ENCODE measurements at regions not wholly inside any gene's neighbourhood (a gene's known extent, or its start where the extent isn't known, plus 50 kb on each side); places are given as distances from the start of the nearest gene placed in this dataset.

DNA sequence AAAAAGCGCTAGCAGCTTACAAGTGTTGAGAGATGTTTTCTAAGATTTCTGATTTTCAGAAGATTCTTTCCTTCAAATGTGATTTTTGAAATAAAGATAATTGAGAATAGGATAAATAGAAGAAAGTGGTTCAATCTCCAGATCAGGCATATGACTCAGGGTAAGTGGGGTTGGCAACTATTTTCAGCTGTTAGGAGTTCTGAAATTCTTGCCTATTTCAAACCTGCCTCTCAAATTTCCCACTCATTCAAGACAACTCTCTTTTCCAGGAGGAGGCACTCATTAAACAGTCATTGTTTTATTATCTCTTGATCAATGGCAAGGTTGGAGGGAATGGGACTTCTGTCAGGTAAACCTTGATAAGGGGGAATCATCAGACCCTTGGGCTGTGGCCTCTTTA is 138.9 kb downstream of the HNMT start:
- intact Hi-C loops (cut with DNase I; ENCODE audit: low total_unique reads) = no loop called here
- TF ChIP-seq, protein P1, sequence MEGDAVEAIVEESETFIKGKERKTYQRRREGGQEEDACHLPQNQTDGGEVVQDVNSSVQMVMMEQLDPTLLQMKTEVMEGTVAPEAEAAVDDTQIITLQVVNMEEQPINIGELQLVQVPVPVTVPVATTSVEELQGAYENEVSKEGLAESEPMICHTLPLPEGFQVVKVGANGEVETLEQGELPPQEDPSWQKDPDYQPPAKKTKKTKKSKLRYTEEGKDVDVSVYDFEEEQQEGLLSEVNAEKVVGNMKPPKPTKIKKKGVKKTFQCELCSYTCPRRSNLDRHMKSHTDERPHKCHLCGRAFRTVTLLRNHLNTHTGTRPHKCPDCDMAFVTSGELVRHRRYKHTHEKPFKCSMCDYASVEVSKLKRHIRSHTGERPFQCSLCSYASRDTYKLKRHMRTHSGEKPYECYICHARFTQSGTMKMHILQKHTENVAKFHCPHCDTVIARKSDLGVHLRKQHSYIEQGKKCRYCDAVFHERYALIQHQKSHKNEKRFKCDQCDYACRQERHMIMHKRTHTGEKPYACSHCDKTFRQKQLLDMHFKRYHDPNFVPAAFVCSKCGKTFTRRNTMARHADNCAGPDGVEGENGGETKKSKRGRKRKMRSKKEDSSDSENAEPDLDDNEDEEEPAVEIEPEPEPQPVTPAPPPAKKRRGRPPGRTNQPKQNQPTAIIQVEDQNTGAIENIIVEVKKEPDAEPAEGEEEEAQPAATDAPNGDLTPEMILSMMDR (IDR thresholded peaks at IDR 0.05) = no peak
- TF ChIP-seq POLR2A (IDR thresholded peaks at IDR 0.05) = no peak
- H3K4me3 ChIP-seq (ENCODE audit: low read depth, poor library complexity, severe bottlenecking) = no peak overlapping the region
- no peak for DNase-seq (ENCODE audit: low spot score in 2 of 2)
- WGBS, 2 donors = 90 to 97% methylated on average over 1 of the region's 1 CpG

DNA sequence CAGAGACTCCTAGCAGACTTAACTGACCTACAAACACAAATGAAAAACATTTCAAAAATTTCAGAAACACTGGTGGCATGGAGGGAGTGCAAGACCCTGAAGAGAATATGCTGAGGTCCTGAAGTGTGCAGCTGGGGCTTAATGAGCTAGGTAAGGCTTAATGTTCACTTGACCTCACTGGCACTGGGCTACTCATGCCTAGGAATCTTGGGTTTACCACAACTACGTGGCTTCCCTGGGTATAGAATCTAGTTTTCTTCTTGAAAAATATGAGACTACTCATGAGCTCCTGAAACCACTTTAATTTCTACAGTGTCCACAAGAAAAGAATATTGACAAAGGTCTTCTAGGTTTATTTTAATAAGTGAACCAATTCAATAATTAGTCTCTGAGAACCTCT is 139.8 kb downstream of the HNMT start:
- no peak for DNase-seq (ENCODE audit: low spot score in 2 of 2)
- no peak for TF ChIP-seq POLR2A (IDR thresholded peaks at IDR 0.05)
- TF ChIP-seq, protein P1 (IDR thresholded peaks at IDR 0.05) = no peak
- intact Hi-C loops (cut with DNase I; ENCODE audit: low total_unique reads) = no loop called here
- 85 to 90% methylated on average over 1 of the region's 1 CpG for WGBS, 2 donors
- no peak overlapping the region for H3K4me3 ChIP-seq (ENCODE audit: low read depth, poor library complexity, severe bottlenecking)

DNA sequence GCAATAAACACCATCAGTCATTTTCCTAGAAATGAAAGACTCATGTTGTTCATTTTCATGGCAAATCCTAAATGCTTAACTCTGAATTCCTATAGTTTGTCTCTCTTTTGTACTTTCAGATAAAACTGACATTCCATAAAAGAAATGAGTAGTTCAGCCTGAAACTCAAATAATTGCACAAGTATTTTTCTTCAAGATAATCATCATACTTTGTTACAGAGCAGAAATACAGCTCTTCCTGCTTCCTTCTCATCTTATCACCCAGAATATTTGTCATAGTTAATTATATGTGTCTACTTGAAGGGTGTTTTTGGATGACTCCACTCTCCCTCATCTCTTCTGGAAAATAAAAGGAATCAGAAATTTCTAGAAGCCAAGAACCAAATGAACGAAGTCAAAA is 141.1 kb downstream of the HNMT start:
- 69 to 73% methylated on average over 1 of the region's 1 CpG for WGBS, 2 donors
- TF ChIP-seq POLR2A (IDR thresholded peaks at IDR 0.05) = no peak
- TF ChIP-seq, protein P1 (IDR thresholded peaks at IDR 0.05) = no peak
- intact Hi-C loops (cut with DNase I; ENCODE audit: low total_unique reads) = no loop called here

DNA sequence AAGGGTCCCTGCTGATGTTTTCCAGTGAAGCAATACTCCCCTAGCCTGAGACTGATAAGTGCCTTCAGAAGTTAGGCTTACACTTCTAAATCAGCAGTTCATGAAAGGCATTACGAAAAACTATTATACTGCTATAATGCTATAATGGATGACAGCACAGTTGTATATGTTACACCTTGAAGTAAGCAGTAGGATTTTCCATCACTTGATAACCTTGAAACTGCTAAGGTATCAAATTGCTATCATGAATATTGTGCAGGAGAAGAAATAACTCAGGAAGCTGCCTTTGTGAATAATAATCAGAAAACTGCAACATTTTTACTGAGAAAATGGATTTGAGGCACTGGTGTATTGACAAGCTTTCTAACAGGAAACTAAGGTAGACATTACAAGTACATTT is 142.3 kb downstream of the HNMT start:
- WGBS, 2 donors = 32 to 46% methylated on average over 1 of the region's 1 CpG
- DNase-seq (ENCODE audit: low spot score in 2 of 2) = no peak
- H3K4me3 ChIP-seq (ENCODE audit: low read depth, poor library complexity, severe bottlenecking) = no peak overlapping the region
- intact Hi-C loops (cut with DNase I; ENCODE audit: low total_unique reads) = no loop called here
- TF ChIP-seq POLR2A (IDR thresholded peaks at IDR 0.05) = no peak
- TF ChIP-seq, protein P1 (IDR thresholded peaks at IDR 0.05) = no peak

More for the DNA sequence above, 141.1 kb downstream of the HNMT start:
- no peak overlapping the region for H3K4me3 ChIP-seq (ENCODE audit: low read depth, poor library complexity, severe bottlenecking)
- no peak for DNase-seq (ENCODE audit: low spot score in 2 of 2)

DNA sequence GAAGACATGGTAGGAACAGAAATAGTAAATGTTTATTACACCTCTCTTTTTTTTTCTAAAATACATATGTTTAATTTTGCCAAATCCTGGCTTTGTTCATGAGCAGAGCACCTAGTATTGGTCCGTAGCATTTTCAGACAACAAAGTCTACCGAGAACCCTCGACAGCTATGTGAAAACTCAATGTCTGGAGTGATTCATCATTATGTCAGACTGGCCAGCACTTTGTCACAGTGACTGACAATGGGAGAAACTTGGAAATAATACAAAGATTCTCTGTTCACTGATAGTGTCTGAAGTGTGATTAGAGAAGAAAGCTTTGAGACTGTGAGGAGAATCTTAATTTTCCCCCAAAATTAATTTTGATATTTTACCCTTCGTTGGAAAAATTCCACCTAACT is 143.0 kb downstream of the HNMT start:
- TF ChIP-seq POLR2A (IDR thresholded peaks at IDR 0.05) = no peak
- intact Hi-C loops (cut with DNase I; ENCODE audit: low total_unique reads) = no loop called here
- no peak overlapping the region for H3K4me3 ChIP-seq (ENCODE audit: low read depth, poor library complexity, severe bottlenecking)
- DNase-seq (ENCODE audit: low spot score in 2 of 2) = no peak
- WGBS, 2 donors = 70 to 75% methylated on average over 4 of the region's 4 CpGs

DNA sequence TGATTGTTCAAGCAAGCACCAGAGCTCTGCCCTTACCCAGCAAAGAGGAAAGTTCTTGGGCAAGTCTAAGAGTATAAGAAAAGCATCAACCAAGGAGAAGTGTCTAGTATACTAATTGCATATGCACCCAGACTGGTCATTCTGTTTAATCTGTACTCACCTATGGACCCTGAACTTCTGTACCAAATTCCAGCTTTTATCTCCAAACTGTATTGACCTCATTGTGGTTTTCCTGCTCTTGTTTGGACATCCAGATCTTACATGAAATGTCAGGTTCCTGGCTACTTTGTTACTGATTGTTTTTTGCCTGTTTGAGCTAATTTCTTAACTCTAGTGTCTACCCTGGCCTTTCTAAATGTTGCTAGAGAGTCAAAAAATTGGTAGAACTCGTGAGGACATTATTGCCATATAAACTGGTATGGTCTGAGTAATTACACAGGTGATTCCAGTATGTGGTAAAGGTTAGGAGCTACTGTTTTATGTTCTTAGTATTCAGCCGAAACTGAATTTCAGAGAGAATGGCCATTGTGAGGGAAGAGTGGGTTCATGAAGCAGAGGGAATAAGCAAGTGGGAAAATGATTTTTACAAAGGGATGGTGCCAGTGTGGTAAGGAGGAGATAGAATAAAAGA is 146.3 kb downstream of the HNMT start:
- 80 to 85% methylated on average over 2 of the region's 2 CpGs for WGBS, 2 donors
- no peak overlapping the region for H3K4me3 ChIP-seq (ENCODE audit: low read depth, poor library complexity, severe bottlenecking)
- no peak for DNase-seq (ENCODE audit: low spot score in 2 of 2)
- intact Hi-C loops (cut with DNase I; ENCODE audit: low total_unique reads) = no loop called here
- TF ChIP-seq, protein P1 (IDR thresholded peaks at IDR 0.05) = no peak
- TF ChIP-seq POLR2A (IDR thresholded peaks at IDR 0.05) = no peak

Data from lower leg skin (tissue), 4 donors.